IgD-negative memory B cell (primary cell): ENCODE measurements at regions not wholly inside any gene's neighbourhood (a gene's known extent, or its start where the extent isn't known, plus 50 kb on each side); places are given as distances from the start of the nearest gene placed in this dataset.
"Not testable (repeated sequence)": the region's sequence is repeated elsewhere in the genome, so short reads cannot be mapped to it uniquely, and the experiment has no call there.

ENCODE experiments used
- H3K27ac Mint-ChIP-seq, 3 donors: one replicate each; pipeline ENCODE4 v1.8.0; 2020 to 2022; ENCODE audit warnings: mild to moderate bottlenecking in 3 of 3, mixed read lengths in 3 of 3, moderate library complexity in 1 of 3
- H3K27me3 Mint-ChIP-seq: one replicate; pipeline ENCODE4 v1.8.0; 2021; ENCODE audit warnings: mixed read lengths
- H3K36me3 Mint-ChIP-seq: one replicate; pipeline ENCODE4 v1.8.0; 2020; ENCODE audit warnings: mild to moderate bottlenecking, mixed read lengths
- H3K4me1 Mint-ChIP-seq, 3 donors: one replicate each; pipeline ENCODE4 v1.8.0; 2020 to 2022; ENCODE audit warnings: mixed read lengths in 3 of 3, mild to moderate bottlenecking in 1 of 3
- H3K4me3 Mint-ChIP-seq, 4 donors: one replicate each; pipeline ENCODE4 v1.8.0; 2020 to 2022; ENCODE audit warnings: mild to moderate bottlenecking in 4 of 4, mixed read lengths in 4 of 4, moderate library complexity in 3 of 4
- H3K9me3 Mint-ChIP-seq, 3 donors: one replicate each; pipeline ENCODE4 v1.8.0; 2020 to 2021; ENCODE audit warnings: mixed read lengths in 3 of 3, mild to moderate bottlenecking in 1 of 3

DNA sequence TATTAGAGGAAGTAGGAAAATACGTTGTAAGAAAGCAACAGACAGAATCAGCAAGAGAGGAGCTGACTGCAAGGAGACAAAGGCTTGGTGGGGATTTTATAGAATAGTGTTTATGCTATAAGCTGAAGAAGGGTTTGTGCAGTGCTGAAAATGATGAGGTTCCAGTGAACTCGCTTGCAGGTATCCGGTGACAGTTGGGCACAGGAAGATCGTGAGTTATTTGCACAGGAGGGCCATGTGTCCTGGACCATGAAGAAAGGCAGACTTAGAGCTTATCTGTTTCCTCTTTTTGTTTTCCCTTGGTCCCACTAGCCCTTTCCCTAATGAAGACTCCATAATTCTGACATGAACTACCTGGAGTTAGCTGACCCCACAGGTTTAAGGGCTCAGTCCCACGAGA is 61.4 kb downstream of the NXNL2 start:
- Mint-ChIP-seq H3K27ac (no peak overlapping the region), H3K9me3 (peaks cover 0 to 2% (median 0%) of the 10 kb centered on the region in 3 donors), H3K4me3 (no peak overlapping the region), H3K27me3 (peaks cover 10% of the 10 kb centered on the region), H3K36me3 (no peaks in the 10 kb centered on the region), H3K4me1 (peaks cover 0 to 5% (median 4%) of the 10 kb centered on the region in 3 donors)

- no peak overlapping the region for H3K27ac Mint-ChIP-seq
- H3K27me3 Mint-ChIP-seq, result no peaks in the 10 kb centered on the region
- H3K9me3 Mint-ChIP-seq, result peaks cover 0 to 2% (median 0%) of the 10 kb centered on the region in 3 donors
- H3K36me3 Mint-ChIP-seq, result no peaks in the 10 kb centered on the region
- no peak overlapping the region for H3K4me3 Mint-ChIP-seq
- no peaks in the 10 kb centered on the region for H3K4me1 Mint-ChIP-seq
Measured at GRCh38 chr9:88604836-88605511, 70.0 kb downstream of the NXNL2 start.

GRCh38 chr9:88605512-88606362 is 70.8 kb downstream of the NXNL2 start:
- Mint-ChIP-seq H3K27me3 (no peaks in the 10 kb centered on the region), H3K27ac (no peak overlapping the region), H3K9me3 (peaks cover 0 to 2% (median 0%) of the 10 kb centered on the region in 3 donors), H3K4me1 (no peaks in the 10 kb centered on the region), H3K36me3 (no peaks in the 10 kb centered on the region), H3K4me3 (no peak overlapping the region)

GRCh38 chr9:88614359-88614758 is 79.4 kb downstream of the NXNL2 start:
- Mint-ChIP-seq H3K9me3 (peaks cover 5 to 19% (median 17%) of the 10 kb centered on the region in 3 donors), H3K27me3 (no peaks in the 10 kb centered on the region), H3K4me1 (no peaks in the 10 kb centered on the region), H3K36me3 (no peaks in the 10 kb centered on the region), H3K27ac (no peak overlapping the region), H3K4me3 (peak overlapping the region in 1 of 4 donors; percentile 5)

DNA sequence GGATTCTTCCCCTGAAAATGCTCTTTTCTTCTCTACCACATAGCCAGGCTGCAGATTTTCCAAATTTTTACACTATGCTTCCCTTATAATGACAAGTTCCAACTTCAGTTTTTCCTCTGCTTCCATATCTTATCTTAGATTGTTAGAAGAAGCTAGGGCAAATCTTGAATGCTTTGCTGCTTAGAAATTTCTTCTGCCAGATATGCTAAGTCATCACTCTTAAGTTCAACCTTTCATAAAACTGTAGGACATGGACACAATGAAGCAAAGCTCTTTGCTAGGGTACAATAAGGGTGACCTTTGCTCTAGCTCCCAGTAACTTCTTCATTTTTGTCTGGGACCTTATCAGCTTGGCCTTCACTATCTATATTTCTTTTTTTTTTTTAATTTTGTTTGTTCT is 88.7 kb downstream of the NXNL2 start:
- H3K27me3 Mint-ChIP-seq, result no peaks in the 10 kb centered on the region

GRCh38 chr9:88628114-88628513 is 93.1 kb downstream of the NXNL2 start:
- Mint-ChIP-seq H3K9me3 (peaks cover 3 to 6% (median 5%) of the 10 kb centered on the region in 3 donors), H3K27ac (no peak overlapping the region), H3K27me3 (no peaks in the 10 kb centered on the region), H3K36me3 (no peaks in the 10 kb centered on the region), H3K4me1 (no peaks in the 10 kb centered on the region), H3K4me3 (no peak overlapping the region)

More for the DNA sequence above, 88.7 kb downstream of the NXNL2 start:
- Mint-ChIP-seq H3K9me3 (peaks cover 0 to 3% (median 0%) of the 10 kb centered on the region in 3 donors), H3K4me3 (no peak overlapping the region), H3K4me1 (no peaks in the 10 kb centered on the region), H3K27ac (no peak overlapping the region), H3K36me3 (no peaks in the 10 kb centered on the region)

DNA sequence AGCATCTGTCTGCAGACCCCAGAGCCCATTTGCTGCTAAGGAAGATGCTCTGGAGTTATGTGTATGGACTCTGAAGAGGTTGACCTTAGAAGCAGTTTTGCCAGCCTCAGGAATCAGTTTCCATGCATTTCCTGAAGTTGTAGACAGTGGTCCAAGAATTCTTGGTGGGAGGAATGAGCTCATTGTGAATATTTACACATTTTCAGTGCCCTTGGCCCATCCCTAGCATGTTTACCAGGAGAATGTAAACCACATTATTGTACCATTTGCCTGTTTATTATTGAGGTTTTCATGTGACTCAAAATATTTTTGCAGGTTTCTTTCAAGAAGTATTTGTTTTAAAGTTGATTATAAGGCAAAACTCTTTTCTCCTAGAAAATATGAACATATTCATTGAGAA is 93.8 kb downstream of the NXNL2 start:
- Mint-ChIP-seq H3K4me3 (no peak overlapping the region), H3K36me3 (no peaks in the 10 kb centered on the region), H3K4me1 (no peaks in the 10 kb centered on the region), H3K27ac (no peak overlapping the region), H3K27me3 (no peaks in the 10 kb centered on the region), H3K9me3 (peaks cover 3 to 6% (median 5%) of the 10 kb centered on the region in 3 donors)

GRCh38 chr9:88630574-88630973 is 95.6 kb downstream of the NXNL2 start:
- H3K9me3 Mint-ChIP-seq, H3K4me1 Mint-ChIP-seq, H3K36me3 Mint-ChIP-seq, H3K27me3 Mint-ChIP-seq, H3K27ac Mint-ChIP-seq, H3K4me3 Mint-ChIP-seq: not testable (repeated sequence)

DNA sequence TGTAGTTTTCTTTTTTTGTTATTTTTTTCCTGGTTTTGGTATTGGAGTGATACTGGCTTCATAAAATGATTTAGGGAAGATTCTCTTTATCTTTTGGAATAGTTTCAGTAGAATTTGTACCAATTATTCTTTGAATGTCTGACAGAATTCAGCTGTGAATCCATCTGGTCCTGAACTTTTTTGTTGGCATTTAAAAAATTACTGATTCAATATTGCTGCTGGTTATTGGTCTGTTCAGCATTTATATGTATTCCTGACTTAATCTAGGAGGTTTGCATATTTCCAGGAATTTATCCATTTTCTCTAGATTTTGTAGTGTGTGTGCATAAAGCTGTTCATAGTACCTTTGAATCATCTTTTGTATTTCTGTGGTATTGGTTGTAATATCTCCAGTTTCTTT is 100.2 kb downstream of the NXNL2 start:
- Mint-ChIP-seq H3K27ac (no peak overlapping the region), H3K4me3 (no peak overlapping the region), H3K27me3 (no peaks in the 10 kb centered on the region), H3K9me3 (peaks cover 3 to 25% (median 19%) of the 10 kb centered on the region in 3 donors), H3K4me1 (no peaks in the 10 kb centered on the region), H3K36me3 (peaks cover 1% of the 10 kb centered on the region)

DNA sequence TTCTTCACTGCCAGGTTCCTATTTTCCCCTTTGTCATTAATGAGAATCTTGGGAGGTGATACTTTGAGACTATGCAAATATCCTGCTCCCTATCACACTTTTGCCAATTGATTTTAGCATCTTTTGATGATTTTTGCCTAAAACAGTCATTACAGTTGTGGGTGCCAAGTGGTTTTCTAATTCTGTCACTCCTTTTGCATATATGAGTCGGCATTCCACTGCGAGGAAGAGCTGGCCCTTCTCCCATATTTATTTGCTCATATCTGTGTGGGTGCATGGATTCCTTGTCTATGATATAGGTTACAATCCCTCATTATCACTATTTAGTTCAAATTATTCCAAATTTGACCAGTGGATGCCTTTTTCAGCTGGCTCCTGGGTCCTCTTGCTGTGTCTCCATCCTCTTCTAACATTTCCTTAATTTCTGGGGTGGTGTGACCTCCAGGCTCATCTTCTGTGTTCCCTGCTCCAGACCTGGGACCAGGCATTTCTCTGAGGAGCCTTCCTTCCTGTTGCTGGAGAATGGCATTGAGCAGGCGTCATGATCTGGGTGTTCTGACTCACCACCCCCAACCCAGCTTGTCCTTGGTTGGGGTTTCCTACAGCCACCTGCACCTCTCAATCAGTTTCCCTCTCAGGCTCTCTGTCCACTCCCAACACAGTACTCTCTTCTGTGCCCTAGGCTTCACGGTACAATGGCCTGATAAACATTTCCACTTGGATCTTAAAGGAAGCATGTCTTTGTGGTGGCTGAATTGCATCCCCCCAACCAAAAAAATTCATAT is 106.7 kb downstream of the NXNL2 start:
- H3K27me3 Mint-ChIP-seq, result peaks cover 5% of the 10 kb centered on the region
- H3K4me1 Mint-ChIP-seq, result no peaks in the 10 kb centered on the region
- H3K36me3 Mint-ChIP-seq, result no peaks in the 10 kb centered on the region
- H3K27ac Mint-ChIP-seq, result no peak overlapping the region
- no peak overlapping the region for H3K4me3 Mint-ChIP-seq
- H3K9me3 Mint-ChIP-seq, result peaks cover 5 to 12% (median 8%) of the 10 kb centered on the region in 3 donors

- no peak overlapping the region for H3K4me3 Mint-ChIP-seq
- H3K36me3 Mint-ChIP-seq, result no peaks in the 10 kb centered on the region
- H3K9me3 Mint-ChIP-seq, result peaks cover 5 to 7% (median 5%) of the 10 kb centered on the region in 3 donors
- H3K27me3 Mint-ChIP-seq, result peaks cover 5% of the 10 kb centered on the region
- H3K27ac Mint-ChIP-seq, result peak overlapping the region in 1 of 3 donors; percentile 17
- no peaks in the 10 kb centered on the region for H3K4me1 Mint-ChIP-seq
Measured at GRCh38 chr9:88642336-88642735, 107.4 kb downstream of the NXNL2 start.

DNA sequence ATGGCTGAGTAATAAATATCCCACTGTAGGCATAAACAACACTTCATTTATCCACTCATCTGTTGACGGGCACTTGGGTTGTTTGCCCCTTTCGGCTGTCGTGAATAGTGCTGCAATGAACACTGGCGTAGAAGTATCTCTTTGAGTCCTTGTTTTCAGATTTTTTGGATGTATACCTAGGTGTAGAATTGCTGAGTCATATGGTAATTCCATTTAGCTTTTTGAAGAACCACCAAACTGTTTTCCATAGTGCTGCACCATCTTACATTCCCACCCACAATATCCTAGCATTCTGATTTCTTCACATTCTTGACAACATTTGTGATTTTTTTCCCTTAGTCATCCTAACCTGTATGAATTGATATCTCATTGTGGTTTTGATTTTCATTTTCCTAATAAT is 109.0 kb downstream of the NXNL2 start:
- Mint-ChIP-seq H3K4me3 (no peak overlapping the region), H3K27ac (no peak overlapping the region), H3K4me1 (no peaks in the 10 kb centered on the region), H3K27me3 (peaks cover 5% of the 10 kb centered on the region), H3K36me3 (no peaks in the 10 kb centered on the region), H3K9me3 (peaks cover 0 to 5% (median 5%) of the 10 kb centered on the region in 3 donors)

DNA sequence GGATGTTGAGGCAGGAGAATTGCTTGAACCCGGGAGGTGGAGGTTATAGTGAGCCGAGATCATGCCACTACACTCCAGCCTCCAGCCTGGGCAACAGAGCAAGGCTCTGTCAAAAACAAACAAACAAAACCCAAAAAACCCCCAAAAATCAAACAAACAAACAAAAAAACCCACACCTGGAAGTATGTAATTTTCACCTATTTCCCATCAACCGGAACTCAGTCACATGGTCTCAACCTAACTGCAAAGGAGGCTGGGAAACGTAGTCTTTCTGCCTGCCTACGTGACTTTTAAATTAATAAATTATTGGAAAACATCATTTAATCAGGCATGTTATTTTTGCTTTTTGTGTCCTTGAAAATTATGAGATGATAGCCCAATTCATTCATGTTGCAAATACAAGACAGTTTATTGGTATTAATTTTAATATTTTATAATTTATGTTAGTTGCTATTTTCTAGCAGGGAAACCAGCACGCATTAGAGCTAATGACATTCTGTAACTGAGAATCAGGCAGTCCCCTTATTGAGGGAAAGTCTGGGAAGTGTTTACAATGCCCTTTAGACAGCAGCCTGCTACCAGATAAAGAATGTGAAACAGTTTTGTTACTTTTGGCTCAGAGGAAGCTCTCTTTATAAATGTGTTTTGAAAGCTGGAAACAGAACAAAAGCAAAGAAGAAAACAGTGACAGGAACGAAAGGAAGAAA is 110.3 kb downstream of the NXNL2 start:
- H3K36me3 Mint-ChIP-seq, result no peaks in the 10 kb centered on the region
- H3K4me1 Mint-ChIP-seq, result no peaks in the 10 kb centered on the region
- H3K27me3 Mint-ChIP-seq, result peaks cover 5% of the 10 kb centered on the region
- H3K9me3 Mint-ChIP-seq, result peaks cover 0 to 6% (median 4%) of the 10 kb centered on the region in 3 donors
- no peak overlapping the region for H3K27ac Mint-ChIP-seq
- H3K4me3 Mint-ChIP-seq, result no peak overlapping the region

DNA sequence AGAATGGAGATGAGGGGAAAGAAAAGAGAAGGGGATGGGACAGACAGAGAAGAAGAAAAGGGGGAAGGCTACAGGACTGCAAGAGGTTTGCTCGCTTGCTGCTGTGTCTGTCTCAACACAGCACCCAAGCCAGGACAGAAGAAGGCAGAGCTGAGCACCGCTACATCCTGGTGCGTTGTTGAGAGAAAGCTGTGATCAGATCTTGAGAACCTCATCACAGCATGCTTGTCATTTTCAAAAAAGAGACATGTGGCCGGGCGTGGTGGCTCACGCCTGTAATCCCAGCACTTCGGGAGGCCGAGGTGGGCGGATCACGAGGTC is 110.9 kb downstream of the NXNL2 start:
- H3K27ac Mint-ChIP-seq, result no peak overlapping the region
- peaks cover 0 to 6% (median 4%) of the 10 kb centered on the region in 3 donors for H3K9me3 Mint-ChIP-seq
- no peaks in the 10 kb centered on the region for H3K4me1 Mint-ChIP-seq
- H3K4me3 Mint-ChIP-seq, result no peak overlapping the region
- no peaks in the 10 kb centered on the region for H3K36me3 Mint-ChIP-seq
- peaks cover 5% of the 10 kb centered on the region for H3K27me3 Mint-ChIP-seq
